Effector memory CD8-positive, alpha-beta T cell (primary cell): ENCODE measurements at regions not wholly inside any gene's neighbourhood (a gene's known extent, or its start where the extent isn't known, plus 50 kb on each side); places are given as distances from the start of the nearest gene placed in this dataset.

ENCODE experiments used
- ATAC-seq: fragments of 150-1000 bp; cut with Tn5 transposase; replicated peaks from 2 replicates; pipeline ENCODE4 v1.10.0; 2021; ENCODE audit warnings: mild to moderate bottlenecking, moderate library complexity
- DNase-seq, 3 experiments: peaks; one replicate each; pipeline ENCODE4 v3.0.0; 2021
- H3K27ac Mint-ChIP-seq, 2 donors: one replicate each; pipeline ENCODE4 v1.8.0; 2022; ENCODE audit warnings: mild to moderate bottlenecking in 2 of 2, mixed read lengths in 2 of 2, moderate library complexity in 2 of 2
- H3K27me3 Mint-ChIP-seq, 2 donors: one replicate each; pipeline ENCODE4 v1.8.0; 2022; ENCODE audit warnings: mixed read lengths in 2 of 2
- H3K36me3 Mint-ChIP-seq: one replicate; pipeline ENCODE4 v1.8.0; 2022; ENCODE audit warnings: mild to moderate bottlenecking, moderate library complexity, mixed read lengths; ENCODE audit not compliant: insufficient read depth
- H3K4me1 Mint-ChIP-seq, 2 donors: one replicate each; pipeline ENCODE4 v1.8.0; 2022; ENCODE audit warnings: low read depth in 2 of 2, mixed read lengths in 2 of 2
- H3K4me3 Mint-ChIP-seq, 2 donors: one replicate each; pipeline ENCODE4 v1.8.0; 2022; ENCODE audit warnings: mild to moderate bottlenecking in 2 of 2, mixed read lengths in 2 of 2, moderate library complexity in 2 of 2
- H3K9me3 Mint-ChIP-seq, 2 donors: one replicate each; pipeline ENCODE4 v1.8.0; 2022; ENCODE audit warnings: mixed read lengths in 2 of 2

- Mint-ChIP-seq H3K9me3 (no peaks in the 10 kb centered on the region), H3K27me3 (peaks cover 42 to 50% of the 10 kb centered on the region in 2 donors), H3K4me1 (no peaks in the 10 kb centered on the region), H3K36me3 (no peaks in the 10 kb centered on the region), H3K4me3 (no peak overlapping the region), H3K27ac (no peak overlapping the region)
- DNase-seq: no peak
- ATAC-seq: no peak
These were observed 394.6 kb upstream of the RORA start for GRCh38 chr15:61623746-61624145.

- Mint-ChIP-seq H3K4me3 (no peak overlapping the region), H3K36me3 (no peaks in the 10 kb centered on the region), H3K27ac (no peak overlapping the region), H3K27me3 (peaks cover 49 to 51% of the 10 kb centered on the region in 2 donors), H3K9me3 (peaks cover 0 to 10% of the 10 kb centered on the region in 2 donors), H3K4me1 (no peaks in the 10 kb centered on the region)
- ATAC-seq (no peak), DNase-seq (no peak)
These were observed 392.8 kb upstream of the RORA start for GRCh38 chr15:61621865-61622264.

GRCh38 chr15:61621146-61621545 lies 392.0 kb upstream of the RORA start:
- Mint-ChIP-seq H3K36me3 (no peaks in the 10 kb centered on the region), H3K4me3 (no peak overlapping the region), H3K4me1 (no peaks in the 10 kb centered on the region), H3K27me3 (peaks cover 41 to 52% of the 10 kb centered on the region in 2 donors), H3K27ac (no peak overlapping the region), H3K9me3 (peaks cover 0 to 10% of the 10 kb centered on the region in 2 donors)
- DNase-seq: no peak
- no peak for ATAC-seq

- no peak for ATAC-seq
- Mint-ChIP-seq H3K27ac (no peak overlapping the region), H3K4me3 (no peak overlapping the region)
These were observed 391.0 kb upstream of the RORA start for GRCh38 chr15:61620151-61620550.

GRCh38 chr15:61613729-61614128 lies 384.6 kb upstream of the RORA start:
- Mint-ChIP-seq H3K4me3 (no peak overlapping the region), H3K4me1 (no peaks in the 10 kb centered on the region), H3K27me3 (peaks cover 40 to 49% of the 10 kb centered on the region in 2 donors), H3K36me3 (no peaks in the 10 kb centered on the region), H3K9me3 (peaks cover 2 to 29% of the 10 kb centered on the region in 2 donors), H3K27ac (no peak overlapping the region)
- DNase-seq (no peak), ATAC-seq (no peak)

More at GRCh38 chr15:61620151-61620550, 391.0 kb upstream of the RORA start:
- H3K27me3 Mint-ChIP-seq: peaks cover 43 to 53% of the 10 kb centered on the region in 2 donors
- no peaks in the 10 kb centered on the region for H3K36me3 Mint-ChIP-seq
- H3K9me3 Mint-ChIP-seq: peaks cover 0 to 10% of the 10 kb centered on the region in 2 donors
- no peaks in the 10 kb centered on the region for H3K4me1 Mint-ChIP-seq
- no peak for DNase-seq

- Mint-ChIP-seq H3K9me3 (peaks cover 2 to 26% of the 10 kb centered on the region in 2 donors), H3K27ac (no peak overlapping the region), H3K4me1 (no peaks in the 10 kb centered on the region), H3K4me3 (no peak overlapping the region), H3K27me3 (peaks cover 40 to 47% of the 10 kb centered on the region in 2 donors), H3K36me3 (no peaks in the 10 kb centered on the region)
- ATAC-seq (no peak), DNase-seq (no peak)
These were observed 384.0 kb upstream of the RORA start for GRCh38 chr15:61613138-61613537.

- no peak for ATAC-seq
- H3K4me1 Mint-ChIP-seq: no peaks in the 10 kb centered on the region
- H3K27me3 Mint-ChIP-seq: peaks cover 40 to 48% of the 10 kb centered on the region in 2 donors
- H3K9me3 Mint-ChIP-seq: peaks cover 2 to 20% of the 10 kb centered on the region in 2 donors
- no peak for DNase-seq
- H3K4me3 Mint-ChIP-seq: no peak overlapping the region
- H3K27ac Mint-ChIP-seq: no peak overlapping the region
- no peaks in the 10 kb centered on the region for H3K36me3 Mint-ChIP-seq
These were observed 383.0 kb upstream of the RORA start for GRCh38 chr15:61612111-61612510.

GRCh38 chr15:61605343-61605742 lies 376.2 kb upstream of the RORA start:
- Mint-ChIP-seq H3K4me3 (no peak overlapping the region), H3K9me3 (peaks cover 0 to 4% of the 10 kb centered on the region in 2 donors), H3K4me1 (no peaks in the 10 kb centered on the region), H3K27ac (no peak overlapping the region), H3K27me3 (peaks cover 48 to 51% of the 10 kb centered on the region in 2 donors), H3K36me3 (no peaks in the 10 kb centered on the region)
- no peak for DNase-seq
- ATAC-seq: no peak

GRCh38 chr15:61598655-61599054 lies 369.6 kb upstream of the RORA start:
- Mint-ChIP-seq H3K4me3 (no peak overlapping the region), H3K27me3 (peaks cover 0 to 19% of the 10 kb centered on the region in 2 donors), H3K4me1 (no peaks in the 10 kb centered on the region), H3K27ac (no peak overlapping the region), H3K9me3 (no peaks in the 10 kb centered on the region), H3K36me3 (no peaks in the 10 kb centered on the region)
- DNase-seq: no peak
- no peak for ATAC-seq

- Mint-ChIP-seq H3K4me1 (no peaks in the 10 kb centered on the region), H3K4me3 (no peak overlapping the region), H3K9me3 (peaks cover 5 to 6% of the 10 kb centered on the region in 2 donors), H3K27ac (no peak overlapping the region), H3K27me3 (peaks cover 28 to 44% of the 10 kb centered on the region in 2 donors), H3K36me3 (no peaks in the 10 kb centered on the region)
- DNase-seq: no peak
- ATAC-seq: no peak
These were observed 355.3 kb upstream of the RORA start for GRCh38 chr15:61584410-61584809.

- no peak for DNase-seq
- Mint-ChIP-seq H3K36me3 (no peaks in the 10 kb centered on the region), H3K27ac (no peak overlapping the region), H3K4me3 (no peak overlapping the region), H3K9me3 (peaks cover 6% of the 10 kb centered on the region in 2 donors), H3K27me3 (peaks cover 22 to 44% of the 10 kb centered on the region in 2 donors), H3K4me1 (no peaks in the 10 kb centered on the region)
- no peak for ATAC-seq
These were observed 353.0 kb upstream of the RORA start for GRCh38 chr15:61582092-61582491.

GRCh38 chr15:61575597-61575996 lies 346.5 kb upstream of the RORA start:
- no peaks in the 10 kb centered on the region for H3K4me1 Mint-ChIP-seq
- no peak overlapping the region for H3K4me3 Mint-ChIP-seq
- H3K27ac Mint-ChIP-seq: no peak overlapping the region
- H3K27me3 Mint-ChIP-seq: peaks cover 16 to 31% of the 10 kb centered on the region in 2 donors
- peaks cover 1 to 7% of the 10 kb centered on the region in 2 donors for H3K9me3 Mint-ChIP-seq
- DNase-seq: no peak
- no peak for ATAC-seq
- no peaks in the 10 kb centered on the region for H3K36me3 Mint-ChIP-seq

- Mint-ChIP-seq H3K36me3 (no peaks in the 10 kb centered on the region), H3K4me1 (no peaks in the 10 kb centered on the region), H3K27me3 (peaks cover 19 to 23% of the 10 kb centered on the region in 2 donors), H3K9me3 (no peaks in the 10 kb centered on the region), H3K27ac (no peak overlapping the region), H3K4me3 (no peak overlapping the region)
- ATAC-seq (no peak), DNase-seq (no peak)
These were observed 341.9 kb upstream of the RORA start for GRCh38 chr15:61571026-61571425.

GRCh38 chr15:61564785-61565184 lies 335.7 kb upstream of the RORA start:
- DNase-seq (no peak), ATAC-seq (no peak)
- Mint-ChIP-seq H3K27me3 (peaks cover 37 to 68% of the 10 kb centered on the region in 2 donors), H3K4me3 (no peak overlapping the region), H3K36me3 (peaks cover 3% of the 10 kb centered on the region), H3K27ac (no peak overlapping the region), H3K9me3 (no peaks in the 10 kb centered on the region), H3K4me1 (no peaks in the 10 kb centered on the region)
